GM19468 (cell line): ENCODE measurements at regions not wholly inside any gene's neighbourhood (a gene's known extent, or its start where the extent isn't known, plus 50 kb on each side); places are given as distances from the start of the nearest gene placed in this dataset.

ENCODE experiments used
- ATAC-seq: cut with Tn5 transposase; IDR thresholded peaks from one replicate; pipeline ENCODE4 v1.9.1; 2021; ENCODE audit warnings: mild to moderate bottlenecking, moderate library complexity, moderate number of reproducible peaks; ENCODE audit not compliant: unreplicated experiment; ENCODE audit errors: extremely low read depth

- ATAC-seq = no peak
Measured at GRCh38 chr3:186487819-186488218, 56.4 kb downstream of the CRYGS start.

GRCh38 chr3:186487037-186487436, 57.1 kb downstream of the CRYGS start:
- no peak for ATAC-seq

GRCh38 chr3:186483611-186484340, 60.4 kb downstream of the CRYGS start:
- no peak for ATAC-seq

- ATAC-seq = no peak
Measured at GRCh38 chr3:186481526-186481925, 62.7 kb downstream of the CRYGS start.

GRCh38 chr3:186477876-186478275, 66.3 kb downstream of the CRYGS start:
- no peak for ATAC-seq

GRCh38 chr3:186477033-186477432, 67.1 kb downstream of the CRYGS start:
- ATAC-seq = no peak

- no peak for ATAC-seq
Measured at GRCh38 chr3:186476541-186476940, 67.6 kb downstream of the CRYGS start.

GRCh38 chr3:186476044-186476468, 68.1 kb downstream of the CRYGS start:
- ATAC-seq = no peak

GRCh38 chr3:186473166-186473565, 71.0 kb downstream of the CRYGS start:
- ATAC-seq = no peak

GRCh38 chr3:186472456-186473008, 71.6 kb downstream of the CRYGS start:
- ATAC-seq = no peak

- ATAC-seq = no peak
Measured at GRCh38 chr3:186471771-186472170, 72.4 kb downstream of the CRYGS start.

GRCh38 chr3:186469525-186469924, 74.7 kb downstream of the CRYGS start:
- ATAC-seq = no peak

GRCh38 chr3:186467969-186468368, 76.2 kb downstream of the CRYGS start:
- ATAC-seq = no peak

GRCh38 chr3:186466391-186466974, 77.7 kb downstream of the CRYGS start:
- no peak for ATAC-seq

- no peak for ATAC-seq
Measured at GRCh38 chr3:186465508-186465907, 78.7 kb downstream of the CRYGS start.

GRCh38 chr3:186464424-186465093, 79.6 kb downstream of the CRYGS start:
- ATAC-seq = no peak

GRCh38 chr3:186461141-186461540, 83.0 kb downstream of the CRYGS start:
- ATAC-seq = no peak

- ATAC-seq = no peak
Measured at GRCh38 chr3:186459108-186459467, 85.1 kb downstream of the CRYGS start.

GRCh38 chr3:186458306-186459107, 85.7 kb downstream of the CRYGS start:
- ATAC-seq = no peak

GRCh38 chr3:186457236-186457635, 86.9 kb downstream of the CRYGS start:
- ATAC-seq = no peak
